Progenitor cell of endocrine pancreas (in vitro differentiated cells): ENCODE measurements at regions not wholly inside any gene's neighbourhood (a gene's known extent, or its start where the extent isn't known, plus 50 kb on each side); places are given as distances from the start of the nearest gene placed in this dataset.

Experiments used
- DNase-seq: peaks from one replicate; pipeline ENCODE4 v3.0.0; 2021; ENCODE audit warnings: low spot score; ENCODE audit not compliant: unreplicated experiment
- H3K27ac Mint-ChIP-seq: 2 replicates; pipeline ENCODE4 v1.8.0; 2021; ENCODE audit warnings: mild to moderate bottlenecking, moderate library complexity, mixed read lengths
- H3K27me3 Mint-ChIP-seq: 2 replicates; pipeline ENCODE4 v1.8.0; 2021; ENCODE audit warnings: mixed read lengths
- H3K36me3 Mint-ChIP-seq: 2 replicates; pipeline ENCODE4 v1.8.0; 2022; ENCODE audit warnings: mixed read lengths; ENCODE audit not compliant: insufficient read depth
- H3K4me1 Mint-ChIP-seq: 2 replicates; pipeline ENCODE4 v1.8.0; 2021; ENCODE audit warnings: low read depth, mixed read lengths
- H3K4me3 Mint-ChIP-seq: 2 replicates; pipeline ENCODE4 v1.8.0; 2021; ENCODE audit warnings: low read depth, mild to moderate bottlenecking, moderate library complexity, mixed read lengths
- H3K9me3 Mint-ChIP-seq: 2 replicates; pipeline ENCODE4 v1.8.0; 2021; ENCODE audit warnings: low read depth, mixed read lengths
- TF ChIP-seq, protein P1 (sequence below): fragments of 200-600 bp; sonication (generic); IDR thresholded peaks from one replicate; pipeline ENCODE4 v1.5.0; 2021; ENCODE audit warnings: antibody characterized with exemption, mild to moderate bottlenecking; ENCODE audit not compliant: unreplicated experiment

DNA sequence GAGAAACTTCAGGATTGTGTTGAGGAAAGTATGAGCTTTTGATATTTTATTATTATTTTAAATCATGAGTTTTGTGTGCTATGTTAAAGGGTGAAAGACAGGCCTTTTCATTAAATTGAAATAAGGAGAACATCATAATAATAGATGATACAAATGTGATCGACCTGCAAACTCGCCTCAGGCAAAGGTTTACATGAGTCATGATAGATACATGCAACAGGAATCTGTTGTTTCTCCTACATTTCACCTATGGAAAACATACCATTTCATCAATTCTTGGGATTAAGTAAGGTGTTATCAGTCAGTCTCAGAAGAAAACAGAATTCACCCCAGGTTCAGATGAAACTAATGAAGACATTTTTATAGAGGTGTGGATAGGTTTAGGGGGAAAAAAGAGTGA lies 1992.5 kb upstream of the PIK3C3 start:
- Mint-ChIP-seq H3K4me1 (no peaks in the 10 kb centered on the region), H3K36me3 (no peaks in the 10 kb centered on the region), H3K4me3 (no peak overlapping the region), H3K9me3 (no peaks in the 10 kb centered on the region), H3K27ac (no peak overlapping the region), H3K27me3 (no peaks in the 10 kb centered on the region)
- TF ChIP-seq, protein P1, sequence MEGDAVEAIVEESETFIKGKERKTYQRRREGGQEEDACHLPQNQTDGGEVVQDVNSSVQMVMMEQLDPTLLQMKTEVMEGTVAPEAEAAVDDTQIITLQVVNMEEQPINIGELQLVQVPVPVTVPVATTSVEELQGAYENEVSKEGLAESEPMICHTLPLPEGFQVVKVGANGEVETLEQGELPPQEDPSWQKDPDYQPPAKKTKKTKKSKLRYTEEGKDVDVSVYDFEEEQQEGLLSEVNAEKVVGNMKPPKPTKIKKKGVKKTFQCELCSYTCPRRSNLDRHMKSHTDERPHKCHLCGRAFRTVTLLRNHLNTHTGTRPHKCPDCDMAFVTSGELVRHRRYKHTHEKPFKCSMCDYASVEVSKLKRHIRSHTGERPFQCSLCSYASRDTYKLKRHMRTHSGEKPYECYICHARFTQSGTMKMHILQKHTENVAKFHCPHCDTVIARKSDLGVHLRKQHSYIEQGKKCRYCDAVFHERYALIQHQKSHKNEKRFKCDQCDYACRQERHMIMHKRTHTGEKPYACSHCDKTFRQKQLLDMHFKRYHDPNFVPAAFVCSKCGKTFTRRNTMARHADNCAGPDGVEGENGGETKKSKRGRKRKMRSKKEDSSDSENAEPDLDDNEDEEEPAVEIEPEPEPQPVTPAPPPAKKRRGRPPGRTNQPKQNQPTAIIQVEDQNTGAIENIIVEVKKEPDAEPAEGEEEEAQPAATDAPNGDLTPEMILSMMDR: no peak
- DNase-seq: no peak

DNA sequence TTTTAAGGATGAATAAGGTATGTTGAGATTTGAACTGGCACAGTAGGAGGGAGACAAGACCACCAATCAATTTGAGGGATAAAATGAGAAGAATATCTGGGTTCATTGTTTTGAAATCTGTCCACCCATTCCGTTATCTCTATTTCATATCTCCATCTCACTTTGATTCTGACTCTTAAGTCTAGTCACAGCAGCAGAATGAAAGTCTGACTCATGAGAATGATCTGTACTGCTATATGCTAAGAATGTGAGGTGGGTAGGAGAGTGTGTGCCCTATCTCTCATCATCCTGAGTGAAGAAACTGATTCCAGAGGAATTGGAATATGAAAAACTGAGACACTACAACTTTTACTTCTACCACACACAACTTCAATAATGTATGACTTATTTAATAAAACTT lies 1994.5 kb upstream of the PIK3C3 start:
- DNase-seq: no peak
- Mint-ChIP-seq H3K27me3 (no peaks in the 10 kb centered on the region), H3K27ac (no peak overlapping the region), H3K4me1 (no peaks in the 10 kb centered on the region), H3K9me3 (no peaks in the 10 kb centered on the region), H3K36me3 (no peaks in the 10 kb centered on the region), H3K4me3 (no peak overlapping the region)
- TF ChIP-seq, protein P1: no peak

DNA sequence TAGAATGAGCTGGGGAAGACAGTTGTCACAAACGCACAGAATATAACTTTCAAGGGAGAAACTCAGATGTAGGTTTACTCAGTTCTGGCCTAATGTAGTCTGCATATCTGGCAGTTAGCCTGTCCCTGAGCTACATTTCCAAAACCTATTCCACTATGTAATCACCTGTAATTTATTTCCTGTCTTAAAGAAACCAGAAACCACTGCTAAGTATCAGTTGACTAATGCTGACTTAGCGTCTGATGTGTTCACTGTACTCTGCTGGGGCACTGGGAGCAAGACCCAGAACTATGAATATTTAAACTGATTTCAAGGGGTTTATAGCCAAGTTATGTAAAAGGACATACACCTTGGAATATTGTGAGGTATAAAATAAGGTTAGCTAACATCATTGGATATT lies 1995.2 kb upstream of the PIK3C3 start:
- TF ChIP-seq, protein P1: no peak
- Mint-ChIP-seq H3K27me3 (no peaks in the 10 kb centered on the region), H3K36me3 (no peaks in the 10 kb centered on the region), H3K4me1 (peaks cover 2% of the 10 kb centered on the region), H3K27ac (no peak overlapping the region), H3K9me3 (no peaks in the 10 kb centered on the region), H3K4me3 (no peak overlapping the region)
- no peak for DNase-seq

DNA sequence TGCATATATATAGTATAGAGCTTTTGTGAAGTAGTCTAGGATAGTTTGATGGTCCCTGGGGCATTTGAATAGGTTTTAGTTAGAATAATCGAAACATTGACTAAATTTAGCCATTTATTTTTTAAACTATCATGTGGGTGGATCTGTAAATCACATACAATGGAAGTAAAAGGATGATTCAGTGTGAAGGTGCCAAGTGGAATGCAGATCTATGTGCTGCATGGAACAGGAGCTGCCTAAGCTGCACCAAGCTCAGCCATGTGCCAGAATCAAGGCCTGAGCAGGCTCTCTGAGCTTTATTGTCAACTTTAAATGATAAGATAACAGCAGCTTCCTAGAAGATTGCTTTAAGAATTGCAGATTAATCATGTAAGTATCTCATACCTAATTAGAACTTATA lies 1996.2 kb upstream of the PIK3C3 start:
- TF ChIP-seq, protein P1: no peak
- no peak overlapping the region for H3K4me3 Mint-ChIP-seq
- H3K27ac Mint-ChIP-seq: no peak overlapping the region
- H3K9me3 Mint-ChIP-seq: no peaks in the 10 kb centered on the region
- no peaks in the 10 kb centered on the region for H3K27me3 Mint-ChIP-seq
- DNase-seq: no peak
- H3K36me3 Mint-ChIP-seq: no peaks in the 10 kb centered on the region
- peaks cover 2% of the 10 kb centered on the region for H3K4me1 Mint-ChIP-seq

DNA sequence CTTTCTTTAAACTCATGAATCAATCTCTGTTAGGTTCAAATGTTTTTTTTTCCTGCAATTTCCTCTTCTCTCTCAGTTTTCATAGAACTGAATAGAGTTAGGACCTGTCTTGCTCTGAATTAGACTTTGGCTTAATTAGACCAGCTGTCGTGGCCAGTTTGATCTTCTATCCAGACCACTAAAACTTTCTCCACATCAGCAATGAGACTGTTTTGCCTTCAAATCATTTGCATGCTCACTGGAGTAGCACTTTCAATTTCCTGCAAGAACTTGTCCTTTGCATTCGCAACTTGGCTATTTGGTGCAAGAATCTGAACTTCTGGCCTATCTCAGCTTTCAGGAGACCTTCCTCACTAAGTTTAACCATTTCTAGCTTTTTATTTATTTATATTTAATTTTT lies 2002.2 kb upstream of the PIK3C3 start:
- Mint-ChIP-seq H3K27ac (no peak overlapping the region), H3K4me3 (no peak overlapping the region), H3K27me3 (no peaks in the 10 kb centered on the region), H3K36me3 (no peaks in the 10 kb centered on the region), H3K9me3 (no peaks in the 10 kb centered on the region), H3K4me1 (peaks cover 13% of the 10 kb centered on the region)
- DNase-seq: no peak
- TF ChIP-seq, protein P1: no peak
